GM12874 (cell line): ENCODE measurements at regions not wholly inside any gene's neighbourhood (a gene's known extent, or its start where the extent isn't known, plus 50 kb on each side); places are given as distances from the start of the nearest gene placed in this dataset.

Experiments
- CTCF ChIP-seq: IDR thresholded peaks from 2 replicates; pipeline ENCODE4 v1.5.1; 2011; ENCODE audit warnings: low read depth, mild to moderate bottlenecking, control low read depth, low read length, moderate library complexity; ENCODE audit not compliant: insufficient read depth

GRCh38 chr1:199173356-199173755, 534.5 kb downstream of the PTPRC start:
- TF ChIP-seq CTCF, result no peak

- no peak for TF ChIP-seq CTCF
These were observed 535.5 kb downstream of the PTPRC start for GRCh38 chr1:199174336-199174735.

DNA sequence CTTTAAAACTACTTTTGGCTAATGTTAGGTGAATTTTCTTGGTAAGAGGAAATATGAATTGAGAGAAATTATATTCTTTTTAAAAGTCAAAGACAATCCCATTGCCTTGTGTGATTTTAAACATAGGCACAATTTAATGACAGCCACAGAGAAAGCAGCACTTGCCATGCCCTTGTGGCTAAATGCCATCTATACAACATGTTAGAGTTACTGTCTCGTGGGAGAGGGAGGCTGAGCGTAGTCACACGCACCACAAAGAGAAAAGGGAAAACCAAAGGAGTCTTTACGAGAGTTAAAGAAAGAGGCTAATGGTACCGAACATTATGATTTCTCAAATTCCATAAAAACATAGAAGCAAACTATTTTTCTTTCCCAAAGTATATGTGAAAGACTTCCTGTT, 537.9 kb downstream of the PTPRC start:
- TF ChIP-seq CTCF, result no peak

DNA sequence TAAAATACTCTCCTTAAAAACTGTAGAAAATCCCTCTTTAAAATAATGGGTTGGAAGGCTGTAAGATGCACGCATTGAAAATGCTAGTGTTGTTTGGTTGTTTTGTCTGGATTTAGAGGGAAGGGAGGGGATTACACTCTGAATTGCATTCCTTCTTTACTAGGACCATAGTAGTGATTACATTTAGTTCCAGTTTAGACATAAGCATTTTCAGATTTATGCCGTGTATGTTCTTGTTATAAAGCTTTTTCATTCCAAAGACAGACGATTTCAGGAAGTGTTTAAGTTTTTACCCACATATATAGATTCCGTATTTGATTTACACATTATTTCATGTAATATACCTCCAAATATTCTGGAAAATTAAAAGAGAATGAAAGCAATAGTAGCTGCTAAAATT, 538.4 kb downstream of the PTPRC start:
- no peak for TF ChIP-seq CTCF

- no peak for TF ChIP-seq CTCF
These were observed 539.8 kb downstream of the PTPRC start for GRCh38 chr1:199178646-199179045.

- no peak for TF ChIP-seq CTCF
These were observed 543.5 kb downstream of the PTPRC start for GRCh38 chr1:199182186-199182843.

DNA sequence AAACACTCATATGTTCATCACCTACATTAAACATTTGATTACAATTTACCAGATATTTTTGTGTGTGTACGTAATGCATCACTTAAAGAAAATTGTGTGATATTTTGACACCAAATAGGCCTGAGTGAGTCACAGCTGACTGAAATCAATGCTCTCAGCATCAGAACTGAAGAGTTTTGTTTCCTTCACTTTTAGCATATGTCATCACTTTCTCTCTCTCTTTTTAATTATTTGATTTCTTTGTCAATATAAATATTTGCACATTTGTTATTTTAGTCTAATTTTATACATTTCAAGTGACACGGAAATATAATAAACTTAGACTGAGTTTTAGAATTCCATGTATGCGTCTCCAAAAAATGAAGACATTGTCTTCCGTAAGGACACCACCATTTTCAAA, 545.3 kb downstream of the PTPRC start:
- no peak for TF ChIP-seq CTCF
